ENCODE measurements at regions not wholly inside any gene's neighbourhood (a gene's known extent, or its start where the extent isn't known, plus 50 kb on each side); places are given as distances from the start of the nearest gene placed in this dataset.

DNA sequence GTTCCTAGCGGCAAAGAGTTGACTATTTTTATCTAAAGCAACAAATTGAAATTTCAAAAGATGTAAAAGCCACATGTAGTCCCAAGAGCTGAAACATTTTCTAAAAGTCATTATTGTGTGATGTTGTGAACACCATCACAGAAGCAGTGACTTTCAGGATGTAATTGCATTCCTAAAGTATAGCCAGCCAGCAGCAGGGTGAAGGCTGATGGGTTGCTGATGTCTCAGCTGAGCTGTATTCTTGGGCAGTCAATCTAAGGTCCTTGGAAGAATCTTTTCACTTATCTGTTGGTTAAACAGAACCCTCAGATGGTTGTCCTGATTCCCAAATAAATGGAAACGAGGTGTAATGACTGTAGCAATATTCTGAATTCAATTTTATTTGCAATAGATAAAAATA, 237.4 kb upstream of the WWC1 start:
- no peak for DNase-seq (ENCODE audit: insufficient read length, low spot score, missing footprints)
- Histone ChIP-seq H3K27ac (ENCODE audit: low read depth, low read length) (no peak overlapping the region), H3K36me3 (ENCODE audit: insufficient read depth, low read length) (no peaks in the 10 kb centered on the region), H3K79me2 (ENCODE audit: insufficient read depth, low read length) (no peaks in the 10 kb centered on the region), H3K4me3 (ENCODE audit: insufficient read depth, low read length) (no peak overlapping the region), H3K9me3 (ENCODE audit: low read depth, low read length) (no peaks in the 10 kb centered on the region), H3K27me3 (ENCODE audit: insufficient read depth, low read length) (no peaks in the 10 kb centered on the region), H3K4me2 (ENCODE audit: insufficient read depth, low read length) (no peak overlapping the region), H3K4me1 (ENCODE audit: insufficient read depth, low read length) (no peaks in the 10 kb centered on the region), H4K20me1 (ENCODE audit: insufficient read depth, low read length) (no peaks in the 10 kb centered on the region), H2AFZ (ENCODE audit: low read length) (no peak overlapping the region)
- TF ChIP-seq, protein P1, sequence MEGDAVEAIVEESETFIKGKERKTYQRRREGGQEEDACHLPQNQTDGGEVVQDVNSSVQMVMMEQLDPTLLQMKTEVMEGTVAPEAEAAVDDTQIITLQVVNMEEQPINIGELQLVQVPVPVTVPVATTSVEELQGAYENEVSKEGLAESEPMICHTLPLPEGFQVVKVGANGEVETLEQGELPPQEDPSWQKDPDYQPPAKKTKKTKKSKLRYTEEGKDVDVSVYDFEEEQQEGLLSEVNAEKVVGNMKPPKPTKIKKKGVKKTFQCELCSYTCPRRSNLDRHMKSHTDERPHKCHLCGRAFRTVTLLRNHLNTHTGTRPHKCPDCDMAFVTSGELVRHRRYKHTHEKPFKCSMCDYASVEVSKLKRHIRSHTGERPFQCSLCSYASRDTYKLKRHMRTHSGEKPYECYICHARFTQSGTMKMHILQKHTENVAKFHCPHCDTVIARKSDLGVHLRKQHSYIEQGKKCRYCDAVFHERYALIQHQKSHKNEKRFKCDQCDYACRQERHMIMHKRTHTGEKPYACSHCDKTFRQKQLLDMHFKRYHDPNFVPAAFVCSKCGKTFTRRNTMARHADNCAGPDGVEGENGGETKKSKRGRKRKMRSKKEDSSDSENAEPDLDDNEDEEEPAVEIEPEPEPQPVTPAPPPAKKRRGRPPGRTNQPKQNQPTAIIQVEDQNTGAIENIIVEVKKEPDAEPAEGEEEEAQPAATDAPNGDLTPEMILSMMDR (IDR thresholded peaks at IDR 0.05; ENCODE audit: extremely low read depth, low read depth, low read length) = no peak

DNA sequence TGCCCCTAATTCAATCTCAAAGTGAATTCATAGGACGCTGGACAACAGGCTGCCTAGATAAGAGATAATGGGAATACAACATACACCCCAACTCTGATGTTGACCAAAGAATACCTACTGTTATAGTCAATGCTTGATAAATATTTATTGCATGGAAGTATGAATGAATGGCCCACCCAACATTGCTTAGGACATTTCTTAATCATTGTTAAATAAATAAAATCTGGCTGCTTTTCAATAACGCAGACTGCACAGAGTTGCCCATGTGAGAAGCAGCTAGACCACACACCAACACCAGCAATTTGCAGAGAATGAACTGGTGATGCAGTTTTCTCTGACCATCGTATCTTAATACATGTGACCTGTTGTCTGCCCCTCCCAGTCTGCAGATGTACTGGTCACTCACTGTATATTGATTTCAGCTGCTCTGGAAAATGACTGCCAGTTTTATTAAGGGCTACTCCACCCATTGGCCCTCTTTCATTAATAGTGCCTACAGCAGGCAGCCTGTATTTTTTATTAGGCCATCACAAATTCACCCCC, 236.2 kb upstream of the WWC1 start:
- Histone ChIP-seq H3K27me3 (ENCODE audit: insufficient read depth, low read length) (no peaks in the 10 kb centered on the region), H3K4me2 (ENCODE audit: insufficient read depth, low read length) (no peak overlapping the region), H3K27ac (ENCODE audit: low read depth, low read length) (no peak overlapping the region), H3K4me3 (ENCODE audit: insufficient read depth, low read length) (no peak overlapping the region), H3K79me2 (ENCODE audit: insufficient read depth, low read length) (no peaks in the 10 kb centered on the region), H2AFZ (ENCODE audit: low read length) (no peak overlapping the region), H3K36me3 (ENCODE audit: insufficient read depth, low read length) (no peaks in the 10 kb centered on the region), H3K4me1 (ENCODE audit: insufficient read depth, low read length) (no peaks in the 10 kb centered on the region), H4K20me1 (ENCODE audit: insufficient read depth, low read length) (no peaks in the 10 kb centered on the region), H3K9me3 (ENCODE audit: low read depth, low read length) (no peaks in the 10 kb centered on the region)
- DNase-seq (ENCODE audit: insufficient read length, low spot score, missing footprints) = no peak
- TF ChIP-seq, protein P1 (IDR thresholded peaks at IDR 0.05; ENCODE audit: extremely low read depth, low read depth, low read length) = no peak

DNA sequence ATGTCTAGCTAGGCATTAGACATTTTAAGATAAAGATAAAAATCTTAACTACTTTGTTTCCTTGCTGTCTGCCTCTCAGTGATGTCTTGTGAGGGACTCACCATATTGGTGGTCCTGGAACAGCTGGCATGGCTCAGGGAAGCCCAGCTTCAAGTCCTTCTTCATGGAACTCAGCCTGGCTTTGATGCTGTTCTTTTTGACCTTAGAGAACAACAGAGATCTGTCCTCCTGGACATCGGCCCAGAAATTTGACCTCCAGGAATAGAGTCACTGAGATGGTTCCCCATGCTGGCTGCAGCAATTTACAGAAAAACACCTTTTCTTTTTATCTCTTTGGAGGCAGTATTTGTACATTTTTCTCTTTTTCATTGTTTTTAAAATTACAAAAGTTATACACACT, 235.5 kb upstream of the WWC1 start:
- TF ChIP-seq, protein P1 (IDR thresholded peaks at IDR 0.05; ENCODE audit: extremely low read depth, low read depth, low read length) = no peak
- H3K4me1 ChIP-seq (ENCODE audit: insufficient read depth, low read length) = no peaks in the 10 kb centered on the region
- H3K4me2 ChIP-seq (ENCODE audit: insufficient read depth, low read length) = no peak overlapping the region

DNA sequence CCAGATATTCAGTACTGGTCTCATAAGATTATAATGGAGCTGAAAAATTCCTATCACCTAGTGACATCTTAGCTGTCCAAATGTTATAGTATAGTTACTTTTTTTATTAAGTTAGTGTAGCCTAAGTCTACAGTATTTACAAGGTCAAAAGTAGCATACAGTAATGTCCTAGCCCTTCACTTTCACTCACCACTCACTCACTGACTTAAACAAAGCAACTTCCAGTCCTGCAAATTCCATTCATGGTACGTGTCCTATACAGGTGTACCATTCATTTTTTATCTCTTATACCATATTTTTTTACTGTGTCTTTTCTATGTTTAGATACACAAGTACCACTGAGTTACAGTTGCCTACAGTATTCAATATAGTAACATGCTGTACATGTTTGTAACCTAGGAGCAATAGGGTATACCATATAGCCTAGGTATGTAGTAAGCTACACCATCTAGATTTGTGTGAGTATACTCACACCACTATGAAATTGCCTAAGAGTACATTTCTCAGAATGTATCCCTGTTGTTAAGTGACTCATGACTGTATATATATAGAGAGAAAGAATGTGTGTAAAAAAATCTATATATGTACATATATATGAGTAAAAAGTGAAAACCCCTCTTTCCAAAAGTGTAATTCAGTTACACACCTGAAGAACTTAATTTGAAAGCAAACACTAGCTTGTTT, 234.8 kb upstream of the WWC1 start:
- Histone ChIP-seq H3K27me3 (ENCODE audit: insufficient read depth, low read length) (no peaks in the 10 kb centered on the region), H3K9me3 (ENCODE audit: low read depth, low read length) (no peaks in the 10 kb centered on the region), H3K27ac (ENCODE audit: low read depth, low read length) (no peak overlapping the region), H3K4me3 (ENCODE audit: insufficient read depth, low read length) (no peak overlapping the region), H3K4me2 (ENCODE audit: insufficient read depth, low read length) (no peak overlapping the region), H3K36me3 (ENCODE audit: insufficient read depth, low read length) (no peaks in the 10 kb centered on the region), H3K4me1 (ENCODE audit: insufficient read depth, low read length) (no peaks in the 10 kb centered on the region), H4K20me1 (ENCODE audit: insufficient read depth, low read length) (no peaks in the 10 kb centered on the region), H2AFZ (ENCODE audit: low read length) (no peak overlapping the region), H3K79me2 (ENCODE audit: insufficient read depth, low read length) (no peaks in the 10 kb centered on the region)
- TF ChIP-seq, protein P1 (IDR thresholded peaks at IDR 0.05; ENCODE audit: extremely low read depth, low read depth, low read length) = no peak
- DNase-seq (ENCODE audit: insufficient read length, low spot score, missing footprints) = no peak

More for the DNA sequence above, 235.5 kb upstream of the WWC1 start:
- H3K36me3 ChIP-seq (ENCODE audit: insufficient read depth, low read length) = no peaks in the 10 kb centered on the region
- no peaks in the 10 kb centered on the region for H4K20me1 ChIP-seq (ENCODE audit: insufficient read depth, low read length)
- H2AFZ ChIP-seq (ENCODE audit: low read length) = no peak overlapping the region
- H3K27ac ChIP-seq (ENCODE audit: low read depth, low read length) = no peak overlapping the region
- H3K9me3 ChIP-seq (ENCODE audit: low read depth, low read length) = no peaks in the 10 kb centered on the region
- no peak for DNase-seq (ENCODE audit: insufficient read length, low spot score, missing footprints)
- H3K79me2 ChIP-seq (ENCODE audit: insufficient read depth, low read length) = no peaks in the 10 kb centered on the region
- H3K27me3 ChIP-seq (ENCODE audit: insufficient read depth, low read length) = no peaks in the 10 kb centered on the region
- no peak overlapping the region for H3K4me3 ChIP-seq (ENCODE audit: insufficient read depth, low read length)
